ENCODE measurements at regions not wholly inside any gene's neighbourhood (a gene's known extent, or its start where the extent isn't known, plus 50 kb on each side); places are given as distances from the start of the nearest gene placed in this dataset.

DNA sequence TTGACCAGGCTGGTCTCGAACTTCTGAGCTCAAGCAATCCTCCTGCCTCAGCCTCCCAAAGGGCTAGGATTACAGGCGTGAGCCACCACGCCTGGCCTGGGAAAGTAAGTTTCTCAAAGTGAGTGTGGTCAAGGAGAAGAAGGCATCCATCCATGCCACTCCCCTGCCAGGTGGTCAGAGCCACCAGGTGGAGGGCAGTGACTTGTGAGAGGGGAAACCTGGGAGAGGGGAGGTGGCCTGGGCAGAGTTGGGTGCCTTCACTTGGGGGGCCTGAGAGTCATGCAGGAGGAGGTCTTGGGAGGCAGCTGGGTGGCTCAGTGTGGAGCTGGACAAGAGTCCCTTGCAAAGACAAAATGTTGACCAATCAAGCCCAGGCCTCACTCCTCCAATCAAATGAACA, 470.0 kb downstream of the MATN1 start:
- TF ChIP-seq CTCF (CRISPR knock-in tag; IDR thresholded peaks at IDR 0.05) = no peak
- no peak for TF ChIP-seq ESRRA (CRISPR knock-in tag; IDR thresholded peaks at IDR 0.05; ENCODE audit: low read depth)
- no peak for TF ChIP-seq HOXA5 (CRISPR knock-in tag; IDR thresholded peaks at IDR 0.05)
- no peak for TF ChIP-seq PHF8 (CRISPR knock-in tag; IDR thresholded peaks at IDR 0.05)
- no peak for TF ChIP-seq MYC (CRISPR knock-in tag; IDR thresholded peaks at IDR 0.05; ENCODE audit: borderline replicate concordance)
- TF ChIP-seq JUN (CRISPR knock-in tag; IDR thresholded peaks at IDR 0.05) = no peak
- TF ChIP-seq RFX5 (IDR thresholded peaks at IDR 0.05; ENCODE audit: low read depth, low read length) = no peak
